ENCODE measurements at regions not wholly inside any gene's neighbourhood (a gene's known extent, or its start where the extent isn't known, plus 50 kb on each side); places are given as distances from the start of the nearest gene placed in this dataset.

DNA sequence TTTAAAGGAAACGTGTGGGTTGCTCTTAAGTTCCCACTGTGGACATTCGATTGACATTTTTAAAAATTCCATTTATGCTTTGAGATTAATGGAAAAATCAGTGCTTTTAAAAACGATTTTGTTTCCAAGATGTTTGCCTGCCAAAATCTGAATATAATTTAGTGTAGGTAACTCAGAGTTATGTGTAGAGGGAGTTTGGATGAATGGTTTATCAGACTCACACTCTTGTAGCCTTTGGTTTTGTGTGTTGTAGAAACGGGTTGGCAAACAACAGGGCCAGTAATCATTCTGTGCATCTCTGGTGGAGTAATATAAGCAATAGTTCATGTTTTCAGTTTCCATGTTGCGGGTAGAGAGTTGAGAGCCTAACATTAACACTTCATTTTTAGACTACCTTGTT is 140.6 kb downstream of the RPS12 start:
- H3K27me3 ChIP-seq (replicated peaks in 1 of 7) = peaks cover 0 to 32% (median 0%) of the 10 kb centered on the region in 7 donors
- WGBS, 5 donors = 68 to 89% (median 74%) methylated on average over 5 of the region's 5 CpGs
- no peaks in the 10 kb centered on the region for H3K4me1 ChIP-seq
- TF ChIP-seq, protein P1, sequence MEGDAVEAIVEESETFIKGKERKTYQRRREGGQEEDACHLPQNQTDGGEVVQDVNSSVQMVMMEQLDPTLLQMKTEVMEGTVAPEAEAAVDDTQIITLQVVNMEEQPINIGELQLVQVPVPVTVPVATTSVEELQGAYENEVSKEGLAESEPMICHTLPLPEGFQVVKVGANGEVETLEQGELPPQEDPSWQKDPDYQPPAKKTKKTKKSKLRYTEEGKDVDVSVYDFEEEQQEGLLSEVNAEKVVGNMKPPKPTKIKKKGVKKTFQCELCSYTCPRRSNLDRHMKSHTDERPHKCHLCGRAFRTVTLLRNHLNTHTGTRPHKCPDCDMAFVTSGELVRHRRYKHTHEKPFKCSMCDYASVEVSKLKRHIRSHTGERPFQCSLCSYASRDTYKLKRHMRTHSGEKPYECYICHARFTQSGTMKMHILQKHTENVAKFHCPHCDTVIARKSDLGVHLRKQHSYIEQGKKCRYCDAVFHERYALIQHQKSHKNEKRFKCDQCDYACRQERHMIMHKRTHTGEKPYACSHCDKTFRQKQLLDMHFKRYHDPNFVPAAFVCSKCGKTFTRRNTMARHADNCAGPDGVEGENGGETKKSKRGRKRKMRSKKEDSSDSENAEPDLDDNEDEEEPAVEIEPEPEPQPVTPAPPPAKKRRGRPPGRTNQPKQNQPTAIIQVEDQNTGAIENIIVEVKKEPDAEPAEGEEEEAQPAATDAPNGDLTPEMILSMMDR (IDR thresholded peaks at IDR 0.05 in 8 of 11, conservative IDR thresholded peaks at IDR 0.05 in 3 of 11) = no peak
- TF ChIP-seq POLR2A (IDR thresholded peaks at IDR 0.05) (no peak), POLR2AphosphoS5 (IDR thresholded peaks at IDR 0.05) (no peak)
- no peak overlapping the region for H3K27ac ChIP-seq
- no peaks in the 10 kb centered on the region for H3K36me3 ChIP-seq
- H3K4me3 ChIP-seq = no peak overlapping the region
- no peak for DNase-seq
- intact Hi-C loops (cut with DNase I; ENCODE audit: low total_unique reads) = no loop called here
- H3K9me3 ChIP-seq = no peaks in the 10 kb centered on the region

DNA sequence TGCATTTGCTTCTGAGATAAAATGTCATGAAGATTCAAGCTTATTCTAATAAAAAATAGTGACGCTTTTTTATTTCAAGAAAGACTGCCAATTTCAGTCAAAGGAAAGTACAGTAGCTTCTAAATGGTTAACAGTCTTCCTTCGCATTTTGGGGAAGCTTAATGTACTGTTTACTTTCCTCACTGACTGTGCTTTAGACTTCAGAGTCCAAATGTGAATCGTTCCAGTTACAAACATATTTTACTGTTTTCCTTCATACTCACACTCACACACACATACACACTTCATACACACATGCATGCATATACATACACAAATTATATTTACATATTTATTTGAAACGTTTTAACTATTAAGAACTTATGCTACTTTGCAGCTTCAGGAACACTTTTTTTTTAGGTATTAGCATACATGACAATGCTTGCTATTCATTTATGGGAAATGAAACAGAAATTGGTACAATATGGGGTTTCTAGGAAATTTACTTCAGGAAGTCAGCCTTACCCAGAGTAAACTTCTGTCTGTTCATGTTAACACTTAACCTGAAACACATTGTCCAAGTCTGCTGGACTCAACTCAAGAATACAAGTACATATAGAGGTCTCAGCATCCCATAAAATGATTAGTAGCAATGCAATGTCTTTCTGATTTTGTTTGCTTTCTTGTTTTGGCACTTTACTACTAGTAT is 145.4 kb downstream of the RPS12 start:
- peaks cover 0 to 40% (median 0%) of the 10 kb centered on the region in 7 donors for H3K27me3 ChIP-seq (replicated peaks in 1 of 7)
- 33 to 45% (median 35%) methylated on average over 4 of the region's 4 CpGs for whole genome bisulfite sequencing, 5 donors
- H3K4me3 ChIP-seq = no peak overlapping the region
- no peak overlapping the region for H3K27ac ChIP-seq
- intact Hi-C loops (cut with DNase I; ENCODE audit: low total_unique reads) = no loop called here
- no peaks in the 10 kb centered on the region for H3K4me1 ChIP-seq
- H3K9me3 ChIP-seq = no peaks in the 10 kb centered on the region
- TF ChIP-seq, protein P1 (IDR thresholded peaks at IDR 0.05 in 8 of 11, conservative IDR thresholded peaks at IDR 0.05 in 3 of 11) = no peak
- TF ChIP-seq POLR2AphosphoS5 (IDR thresholded peaks at IDR 0.05) (no peak), POLR2A (IDR thresholded peaks at IDR 0.05) (no peak)
- no peak for DNase-seq
- H3K36me3 ChIP-seq = no peaks in the 10 kb centered on the region

DNA sequence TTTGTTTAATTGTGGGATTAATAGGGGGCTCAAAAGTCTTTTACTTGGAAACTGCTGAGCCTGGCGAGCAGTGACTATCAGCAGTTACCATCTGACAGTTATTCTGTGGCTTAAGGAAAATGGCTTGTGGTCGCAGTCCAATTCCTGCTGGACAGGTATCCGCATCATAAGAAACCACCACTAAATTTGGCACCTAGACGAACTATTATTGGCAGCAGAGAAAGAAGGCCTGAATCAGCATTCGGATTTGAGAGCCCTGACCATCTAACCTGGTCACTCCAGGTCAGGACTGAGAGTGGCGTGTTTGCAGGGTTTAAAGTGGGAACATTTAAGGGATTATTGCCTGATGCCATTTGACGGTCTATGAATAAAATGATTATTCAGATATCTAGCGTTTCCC is 146.4 kb downstream of the RPS12 start:
- WGBS, 5 donors = 37 to 54% (median 42%) methylated on average over 8 of the region's 8 CpGs
- H3K9me3 ChIP-seq = no peaks in the 10 kb centered on the region
- no peak overlapping the region for H3K4me3 ChIP-seq
- H3K36me3 ChIP-seq = no peaks in the 10 kb centered on the region
- TF ChIP-seq, protein P1 (IDR thresholded peaks at IDR 0.05 in 8 of 11, conservative IDR thresholded peaks at IDR 0.05 in 3 of 11) = no peak
- TF ChIP-seq POLR2A (IDR thresholded peaks at IDR 0.05) (no peak), POLR2AphosphoS5 (IDR thresholded peaks at IDR 0.05) (no peak)
- H3K27me3 ChIP-seq (replicated peaks in 1 of 7) = peaks cover 0 to 33% (median 0%) of the 10 kb centered on the region in 7 donors
- intact Hi-C loops (cut with DNase I; ENCODE audit: low total_unique reads) = no loop called here
- H3K27ac ChIP-seq = no peak overlapping the region
- no peaks in the 10 kb centered on the region for H3K4me1 ChIP-seq
- no peak for DNase-seq

DNA sequence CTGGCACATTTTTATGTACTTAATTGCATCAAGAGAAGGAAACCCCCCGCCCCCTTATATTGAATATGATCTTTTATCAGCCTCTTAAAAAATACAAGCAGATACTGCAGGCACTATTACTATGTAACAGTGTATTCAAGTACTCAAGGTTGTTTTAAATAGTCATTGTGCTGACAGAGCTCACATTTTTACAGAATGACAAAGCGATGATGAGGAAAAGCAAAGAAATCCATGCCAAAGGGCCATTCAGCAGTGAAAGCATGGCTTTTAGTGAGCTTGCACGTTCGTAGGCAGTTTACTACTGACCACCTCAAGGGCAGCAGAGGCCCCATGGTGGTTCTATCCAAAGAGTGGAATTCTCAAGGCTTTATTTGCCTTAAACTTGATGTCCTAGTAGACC is 146.8 kb downstream of the RPS12 start:
- Histone ChIP-seq H3K4me3 (no peak overlapping the region), H3K9me3 (no peaks in the 10 kb centered on the region), H3K4me1 (no peaks in the 10 kb centered on the region), H3K27me3 (replicated peaks in 1 of 7) (peaks cover 0 to 29% (median 0%) of the 10 kb centered on the region in 7 donors), H3K36me3 (no peaks in the 10 kb centered on the region), H3K27ac (no peak overlapping the region)
- intact Hi-C loops (cut with DNase I; ENCODE audit: low total_unique reads) = no loop called here
- DNase-seq = no peak
- TF ChIP-seq POLR2A (IDR thresholded peaks at IDR 0.05) (no peak), POLR2AphosphoS5 (IDR thresholded peaks at IDR 0.05) (no peak)
- TF ChIP-seq, protein P1 (IDR thresholded peaks at IDR 0.05 in 8 of 11, conservative IDR thresholded peaks at IDR 0.05 in 3 of 11) = no peak
- 56 to 69% (median 66%) methylated on average over 4 of the region's 4 CpGs for WGBS, 5 donors

Data from spleen (tissue), 11 donors.